Neural progenitor cell (in vitro differentiated cells): ENCODE measurements at regions not wholly inside any gene's neighbourhood (a gene's known extent, or its start where the extent isn't known, plus 50 kb on each side); places are given as distances from the start of the nearest gene placed in this dataset.

Experiments used
- DNase-seq: peaks from one replicate; pipeline ENCODE4 v3.0.0-alpha.2; 2016; ENCODE audit warnings: low spot score
- H2AFZ ChIP-seq: fragments of 200-600 bp; sonication (generic); replicated peaks from 2 replicates; pipeline ENCODE4 v1.6.1; 2016; ENCODE audit warnings: antibody characterized with exemption
- H3F3A ChIP-seq: fragments of 200-600 bp; sonication (generic); 2 replicates; pipeline ENCODE4 v1.6.1; 2016; ENCODE audit warnings: antibody characterized with exemption, low read depth
- H3K27ac ChIP-seq: fragments of 200-600 bp; sonication (generic); 2 replicates; pipeline ENCODE4 v1.5.1; 2016; ENCODE audit warnings: mild to moderate bottlenecking
- H3K27me3 ChIP-seq: fragments of 200-600 bp; sonication (generic); 2 replicates; pipeline ENCODE4 v1.6.1; 2016; ENCODE audit warnings: mild to moderate bottlenecking, moderate library complexity
- H3K36me3 ChIP-seq: fragments of 200-600 bp; sonication (generic); 2 replicates; pipeline ENCODE4 v1.5.1; 2016
- H3K4me1 ChIP-seq: fragments of 200-600 bp; sonication (generic); 2 replicates; pipeline ENCODE4 v1.6.1; 2016; ENCODE audit warnings: mixed run types
- H3K4me2 ChIP-seq: fragments of 200-600 bp; sonication (generic); 2 replicates; pipeline ENCODE4 v1.6.1; 2016
- H3K4me3 ChIP-seq: fragments of 200-600 bp; sonication (generic); 2 replicates; pipeline ENCODE4 v1.5.1; 2016
- H3K79me2 ChIP-seq: fragments of 200-600 bp; sonication (generic); 2 replicates; pipeline ENCODE4 v1.6.1; 2016; ENCODE audit warnings: low read depth
- H3K9ac ChIP-seq: fragments of 200-600 bp; sonication (generic); 2 replicates; pipeline ENCODE4 v1.6.1; 2016
- H3K9me3 ChIP-seq: fragments of 200-600 bp; sonication (generic); 2 replicates; pipeline ENCODE4 v1.5.1; 2016; ENCODE audit warnings: low read depth
- H4K20me1 ChIP-seq: fragments of 200-600 bp; sonication (generic); 2 replicates; pipeline ENCODE4 v1.6.1; 2016; ENCODE audit warnings: low read depth
- H3K27ac Mint-ChIP-seq: 3 replicates; pipeline ENCODE4 v1.8.0; 2021; ENCODE audit warnings: mixed read lengths
- H3K27me3 Mint-ChIP-seq: 2 replicates; pipeline ENCODE4 v1.8.0; 2022; ENCODE audit warnings: low read depth, mild to moderate bottlenecking, inconsistent platforms, moderate library complexity, mixed read lengths; ENCODE audit not compliant: insufficient read depth
- H3K36me3 Mint-ChIP-seq: 3 replicates; pipeline ENCODE4 v1.8.0; 2021; ENCODE audit warnings: mixed read lengths
- H3K4me1 Mint-ChIP-seq: 3 replicates; pipeline ENCODE4 v1.8.0; 2021; ENCODE audit warnings: mixed read lengths
- H3K4me3 Mint-ChIP-seq: 3 replicates; pipeline ENCODE4 v1.8.0; 2021; ENCODE audit warnings: mild to moderate bottlenecking, moderate library complexity, mixed read lengths
- H3K9me3 Mint-ChIP-seq: 3 replicates; pipeline ENCODE4 v1.8.0; 2020; ENCODE audit warnings: mixed read lengths
- CTCF ChIP-seq: fragments of 200-600 bp; sonication (generic); IDR thresholded peaks from 2 replicates; pipeline ENCODE4 v1.5.1; 2017; ENCODE audit warnings: antibody characterized with exemption, mild to moderate bottlenecking
- EZH2 ChIP-seq: fragments of 200-600 bp; sonication (generic); IDR thresholded peaks from 2 replicates; pipeline ENCODE4 v1.6.1; 2017; ENCODE audit warnings: antibody characterized with exemption, mild to moderate bottlenecking, moderate library complexity
- EZH2phosphoT487 ChIP-seq: fragments of 200-600 bp; sonication (generic); IDR thresholded peaks from 2 replicates; pipeline ENCODE4 v1.6.1; 2017; ENCODE audit warnings: antibody characterized with exemption

GRCh38 chr3:150330174-150330573, 77.9 kb upstream of the TSC22D2 start:
- DNase-seq = no peak
- no peaks in the 10 kb centered on the region for H3K27me3 ChIP-seq
- no peak overlapping the region for H3K4me3 ChIP-seq
- Mint-ChIP-seq H3K4me3 (no peak overlapping the region), H3K4me1 (peaks cover 4% of the 10 kb centered on the region), H3K36me3 (no peaks in the 10 kb centered on the region), H3K9me3 (no peaks in the 10 kb centered on the region), H3K27ac (no peak overlapping the region), H3K27me3 (peaks cover under 1% of the 10 kb centered on the region)
- H3K9ac ChIP-seq = no peak overlapping the region
- H3K36me3 ChIP-seq = no peaks in the 10 kb centered on the region
- TF ChIP-seq CTCF (no peak), EZH2 (no peak), EZH2phosphoT487 (no peak)
- no peaks in the 10 kb centered on the region for H3K79me2 ChIP-seq
- no peaks in the 10 kb centered on the region for H3F3A ChIP-seq
- peaks cover 4% of the 10 kb centered on the region for H3K4me1 ChIP-seq
- H3K4me2 ChIP-seq = no peak overlapping the region
- H2AFZ ChIP-seq = no peak overlapping the region
- H3K27ac ChIP-seq = no peak overlapping the region
- H4K20me1 ChIP-seq = no peaks in the 10 kb centered on the region
- H3K9me3 ChIP-seq = no peaks in the 10 kb centered on the region

DNA sequence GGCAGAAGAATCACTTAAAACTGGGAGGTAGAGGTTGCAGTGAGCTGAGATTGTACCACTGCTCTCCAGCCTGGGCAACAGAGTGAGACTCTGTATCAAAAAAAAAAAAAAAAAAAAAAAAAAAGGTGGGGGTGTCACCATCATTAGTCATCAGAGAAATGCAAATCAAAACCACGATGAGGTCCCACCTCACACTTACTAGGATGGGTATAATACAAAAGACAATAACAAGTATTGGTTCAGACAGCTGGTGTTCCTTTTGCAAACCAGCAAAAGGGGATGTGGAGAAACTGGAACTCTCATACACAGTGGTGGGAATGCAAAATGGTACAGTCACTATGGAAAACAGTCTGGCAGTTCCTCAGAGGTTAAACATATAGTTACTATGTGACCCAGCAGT, 78.7 kb upstream of the TSC22D2 start:
- H4K20me1 ChIP-seq = no peaks in the 10 kb centered on the region
- DNase-seq = no peak
- no peaks in the 10 kb centered on the region for H3K36me3 ChIP-seq
- H3K27ac Mint-ChIP-seq = no peak overlapping the region
- H3K27ac ChIP-seq = no peak overlapping the region
- H3K9ac ChIP-seq = no peak overlapping the region
- no peak overlapping the region for H3K4me3 ChIP-seq
- peaks cover 2% of the 10 kb centered on the region for H3K27me3 Mint-ChIP-seq
- no peaks in the 10 kb centered on the region for H3K36me3 Mint-ChIP-seq
- H3K4me1 Mint-ChIP-seq = peaks cover 8% of the 10 kb centered on the region
- H3K27me3 ChIP-seq = no peaks in the 10 kb centered on the region
- no peak overlapping the region for H3K4me3 Mint-ChIP-seq
- H3K79me2 ChIP-seq = no peaks in the 10 kb centered on the region
- no peaks in the 10 kb centered on the region for H3K9me3 Mint-ChIP-seq
- H3F3A ChIP-seq = no peaks in the 10 kb centered on the region
- no peaks in the 10 kb centered on the region for H3K4me1 ChIP-seq
- no peak for TF ChIP-seq CTCF
- TF ChIP-seq EZH2phosphoT487 = no peak
- TF ChIP-seq EZH2 = no peak
- no peak overlapping the region for H3K4me2 ChIP-seq
- no peak overlapping the region for H2AFZ ChIP-seq
- H3K9me3 ChIP-seq = no peaks in the 10 kb centered on the region

- no peaks in the 10 kb centered on the region for H3K79me2 ChIP-seq
- no peaks in the 10 kb centered on the region for H4K20me1 ChIP-seq
- TF ChIP-seq EZH2 (no peak), CTCF (no peak), EZH2phosphoT487 (no peak)
- Mint-ChIP-seq H3K27me3 (peaks cover 2% of the 10 kb centered on the region), H3K4me3 (no peak overlapping the region), H3K9me3 (no peaks in the 10 kb centered on the region), H3K4me1 (peaks cover 8% of the 10 kb centered on the region), H3K27ac (no peak overlapping the region), H3K36me3 (no peaks in the 10 kb centered on the region)
- H3K27me3 ChIP-seq = no peaks in the 10 kb centered on the region
- no peak overlapping the region for H3K4me3 ChIP-seq
- H2AFZ ChIP-seq = peak overlapping the region; percentile 69
- no peak for DNase-seq
- H3F3A ChIP-seq = no peaks in the 10 kb centered on the region
- H3K27ac ChIP-seq = no peak overlapping the region
- H3K9me3 ChIP-seq = no peaks in the 10 kb centered on the region
- no peaks in the 10 kb centered on the region for H3K4me1 ChIP-seq
- H3K4me2 ChIP-seq = no peak overlapping the region
- no peak overlapping the region for H3K9ac ChIP-seq
- H3K36me3 ChIP-seq = no peaks in the 10 kb centered on the region
Observed at GRCh38 chr3:150328654-150329040, 79.5 kb upstream of the TSC22D2 start.
